Mesenchymal stem cell (in vitro differentiated cells and primary cell): ENCODE measurements at regions not wholly inside any gene's neighbourhood (a gene's known extent, or its start where the extent isn't known, plus 50 kb on each side); places are given as distances from the start of the nearest gene placed in this dataset.

Experiments
- DNase-seq: peaks from one replicate; pipeline ENCODE4 v3.0.0-alpha.2; 2013
- H2AFZ ChIP-seq: one replicate; pipeline ENCODE4 v1.6.1; 2013; ENCODE audit warnings: low read depth, mild to moderate bottlenecking, control low read depth, inconsistent platforms, low read length, moderate library complexity
- H2AK5ac ChIP-seq: 2 replicates; pipeline ENCODE4 v1.6.1; 2013; ENCODE audit warnings: low read length, moderate library complexity, mild to moderate bottlenecking, inconsistent platforms; ENCODE audit not compliant: severe bottlenecking
- H2BK120ac ChIP-seq: one replicate; pipeline ENCODE4 v1.6.1; 2013; ENCODE audit warnings: low read depth, mild to moderate bottlenecking, inconsistent platforms, low read length, moderate library complexity
- H2BK12ac ChIP-seq, 2 experiments: one replicate each; pipeline ENCODE4 v1.6.1; 2013; ENCODE audit warnings: inconsistent platforms in 2 of 2, low read length in 2 of 2, mild to moderate bottlenecking in 2 of 2, moderate library complexity in 2 of 2, control low read depth in 1 of 2
- H2BK15ac ChIP-seq: one replicate; pipeline ENCODE4 v1.6.1; 2013; ENCODE audit warnings: mild to moderate bottlenecking, low read depth, inconsistent platforms; ENCODE audit not compliant: poor library complexity, severe bottlenecking
- H2BK5ac ChIP-seq: 2 replicates; pipeline ENCODE4 v1.6.1; 2013; ENCODE audit warnings: low read depth, mild to moderate bottlenecking, low read length, control low read depth, inconsistent platforms; ENCODE audit not compliant: poor library complexity, severe bottlenecking
- H3K14ac ChIP-seq, 2 experiments: one replicate each; pipeline ENCODE4 v1.6.1; 2013; ENCODE audit warnings: inconsistent platforms in 2 of 2, low read length in 2 of 2, control low read depth in 1 of 2, mild to moderate bottlenecking in 1 of 2, moderate library complexity in 1 of 2
- H3K18ac ChIP-seq, 2 experiments: one replicate each; pipeline ENCODE4 v1.6.1; 2013; ENCODE audit warnings: inconsistent platforms in 2 of 2, low read length in 2 of 2, control low read depth in 1 of 2, low read depth in 1 of 2, mild to moderate bottlenecking in 1 of 2
- H3K23ac ChIP-seq, 2 experiments: one replicate each; pipeline ENCODE4 v1.6.1; 2013; ENCODE audit warnings: inconsistent platforms in 2 of 2, low read length in 2 of 2, mild to moderate bottlenecking in 2 of 2, moderate library complexity in 2 of 2, control low read depth in 1 of 2
- H3K27ac ChIP-seq: 2 replicates; pipeline ENCODE4 v1.5.1; 2013; ENCODE audit warnings: mild to moderate bottlenecking, moderate library complexity, low read length, control low read depth, inconsistent platforms; ENCODE audit not compliant: poor library complexity, severe bottlenecking
- H3K27me3 ChIP-seq, 2 experiments: 2 replicates each; pipeline versions ENCODE4 v1.6.1 to v1.7.0; 2013; ENCODE audit warnings: low read length in 2 of 2, mild to moderate bottlenecking in 2 of 2, moderate library complexity in 2 of 2, control low read depth in 1 of 2, inconsistent platforms in 1 of 2; ENCODE audit not compliant: control insufficient read depth in 1 of 2, insufficient read depth in 1 of 2
- H3K36me3 ChIP-seq, 2 experiments: 2 replicates each; pipeline versions ENCODE4 v1.6.1 to v1.7.0; 2013; ENCODE audit warnings: low read length in 2 of 2, control low read depth in 1 of 2, inconsistent platforms in 1 of 2, low read depth in 1 of 2, mild to moderate bottlenecking in 1 of 2; ENCODE audit not compliant: insufficient read depth in 2 of 2, control insufficient read depth in 1 of 2
- H3K4ac ChIP-seq, 2 experiments: one replicate each; pipeline ENCODE4 v1.6.1; 2013; ENCODE audit warnings: inconsistent platforms in 2 of 2, low read length in 2 of 2, mild to moderate bottlenecking in 2 of 2, moderate library complexity in 2 of 2, control low read depth in 1 of 2, low read depth in 1 of 2
- H3K4me1 ChIP-seq: 2 replicates; pipeline ENCODE4 v1.6.1; 2013; ENCODE audit warnings: low read depth, low read length, control low read depth; ENCODE audit not compliant: control insufficient read depth, insufficient read depth
- H3K4me2 ChIP-seq: 2 replicates; pipeline ENCODE4 v1.6.1; 2013; ENCODE audit warnings: low read length, mild to moderate bottlenecking, inconsistent platforms; ENCODE audit not compliant: poor library complexity, severe bottlenecking
- H3K4me3 ChIP-seq, 2 experiments: 2 replicates each; pipeline versions ENCODE4 v1.5.1 to v1.7.0; 2013; ENCODE audit warnings: low read length in 2 of 2, mild to moderate bottlenecking in 2 of 2, control low read depth in 1 of 2, low read depth in 1 of 2; ENCODE audit not compliant: insufficient read depth in 1 of 2
- H3K79me1 ChIP-seq: replicated peaks from 2 replicates; pipeline ENCODE4 v1.6.1; 2013; ENCODE audit warnings: mild to moderate bottlenecking, control low read depth, low read length, inconsistent platforms; ENCODE audit not compliant: poor library complexity, severe bottlenecking
- H3K9ac ChIP-seq: 2 replicates; pipeline ENCODE4 v1.7.0; 2013; ENCODE audit warnings: mild to moderate bottlenecking, low read length, moderate library complexity
- H3K9me3 ChIP-seq: 2 replicates; pipeline ENCODE4 v1.7.0; 2013; ENCODE audit warnings: mild to moderate bottlenecking, low read length; ENCODE audit not compliant: control insufficient read depth
- H4K8ac ChIP-seq: one replicate; pipeline ENCODE4 v1.6.1; 2013; ENCODE audit warnings: inconsistent platforms, mild to moderate bottlenecking, low read length, moderate library complexity
- H4K91ac ChIP-seq: one replicate; pipeline ENCODE4 v1.6.1; 2013; ENCODE audit warnings: mild to moderate bottlenecking, low read length, inconsistent platforms
- WGBS: methylation state at CpG from one replicate; pipeline ENCODE4 v1.1.7; 2013; ENCODE audit warnings: mixed read lengths; 5-methylcytosine and 5-hydroxymethylcytosine counted together

DNA sequence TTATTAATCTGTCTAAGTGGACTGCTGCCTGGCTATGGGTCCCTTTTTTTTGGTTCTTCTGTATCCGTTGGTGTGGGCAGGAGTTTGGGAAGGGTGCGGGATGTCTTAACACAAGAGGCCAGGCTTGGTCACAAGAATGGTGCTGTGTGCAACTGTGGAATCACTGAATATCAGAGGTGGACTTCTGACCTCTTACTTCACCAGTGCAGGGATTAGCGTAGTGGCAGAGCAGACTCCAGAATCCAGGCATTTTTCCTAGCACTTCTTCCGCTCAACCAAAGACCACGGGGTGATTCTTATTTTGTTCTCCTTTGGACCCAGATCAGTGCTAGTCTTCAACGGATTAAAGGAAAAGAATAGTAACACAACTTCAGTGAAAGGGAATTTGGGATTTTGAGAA lies 254.3 kb upstream of the TNP1 start:
- H3K4ac ChIP-seq, result no peak overlapping the region
- H2BK12ac ChIP-seq, result no peak overlapping the region
- H3K23ac ChIP-seq, result no peak overlapping the region
- no peak overlapping the region for H3K14ac ChIP-seq
- no peak overlapping the region for H2AK5ac ChIP-seq
- WGBS, result 97% methylated on average over 6 of the region's 6 CpGs
- no peak overlapping the region for H2BK120ac ChIP-seq
- no peak overlapping the region for H4K91ac ChIP-seq
- H2BK15ac ChIP-seq, result no peak overlapping the region
- no peak overlapping the region for H2BK5ac ChIP-seq
- H3K27me3 ChIP-seq, result peaks cover 0 to 2% of the 10 kb centered on the region in 2 experiments
- DNase-seq, result no peak
- H3K4me3 ChIP-seq, result no peak overlapping the region
- H3K9me3 ChIP-seq, result no peaks in the 10 kb centered on the region
- H4K8ac ChIP-seq, result no peak overlapping the region
- H3K79me1 ChIP-seq, result no peaks in the 10 kb centered on the region
- H3K4me2 ChIP-seq, result no peak overlapping the region
- no peaks in the 10 kb centered on the region for H3K36me3 ChIP-seq
- H3K4me1 ChIP-seq, result peaks cover 2% of the 10 kb centered on the region
- H3K9ac ChIP-seq, result no peak overlapping the region
- no peak overlapping the region for H2AFZ ChIP-seq
- no peak overlapping the region for H3K27ac ChIP-seq
- no peak overlapping the region for H3K18ac ChIP-seq

GRCh38 chr2:217113491-217113890 lies 253.6 kb upstream of the TNP1 start:
- no peak overlapping the region for H3K14ac ChIP-seq
- no peak overlapping the region for H3K27ac ChIP-seq
- H3K79me1 ChIP-seq, result no peaks in the 10 kb centered on the region
- no peak overlapping the region for H3K23ac ChIP-seq
- no peak overlapping the region for H3K18ac ChIP-seq
- no peak overlapping the region for H2BK120ac ChIP-seq
- H3K4me1 ChIP-seq, result peaks cover 2% of the 10 kb centered on the region
- no peak overlapping the region for H2AFZ ChIP-seq
- no peak overlapping the region for H4K8ac ChIP-seq
- H2BK5ac ChIP-seq, result no peak overlapping the region
- H3K9me3 ChIP-seq, result no peaks in the 10 kb centered on the region
- peaks cover 0 to 2% of the 10 kb centered on the region in 2 experiments for H3K27me3 ChIP-seq
- no peak overlapping the region for H2BK15ac ChIP-seq
- H2AK5ac ChIP-seq, result no peak overlapping the region
- DNase-seq, result no peak
- H2BK12ac ChIP-seq, result no peak overlapping the region
- no peak overlapping the region for H3K9ac ChIP-seq
- 97% methylated on average over 4 of the region's 4 CpGs for WGBS
- H3K4me2 ChIP-seq, result no peak overlapping the region
- H4K91ac ChIP-seq, result no peak overlapping the region
- no peak overlapping the region for H3K4ac ChIP-seq
- H3K36me3 ChIP-seq, result no peaks in the 10 kb centered on the region
- no peak overlapping the region for H3K4me3 ChIP-seq

DNA sequence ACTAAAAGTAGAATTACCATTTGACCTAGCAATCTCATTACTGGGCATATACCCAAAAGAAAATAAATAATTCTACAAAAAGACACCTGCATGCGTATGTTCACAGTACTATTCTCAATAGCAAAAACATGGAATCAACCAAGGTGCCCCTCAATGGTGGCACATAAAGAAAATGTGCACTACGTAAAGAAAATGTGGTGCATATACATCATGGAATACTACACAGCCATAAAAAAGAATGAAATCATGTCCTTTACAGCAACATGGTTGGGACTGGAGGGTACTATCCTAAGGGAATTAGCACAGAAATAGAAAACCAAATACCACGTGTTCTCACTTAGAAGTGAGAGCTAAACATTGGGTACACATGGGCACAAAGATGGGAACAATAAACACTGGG lies 250.7 kb upstream of the TNP1 start:
- Histone ChIP-seq H2BK15ac (no peak overlapping the region), H2AFZ (no peak overlapping the region), H4K91ac (no peak overlapping the region), H3K4ac (no peak overlapping the region), H3K9me3 (no peaks in the 10 kb centered on the region), H3K27ac (no peak overlapping the region), H3K4me3 (no peak overlapping the region), H3K79me1 (no peaks in the 10 kb centered on the region), H3K27me3 (no peaks in the 10 kb centered on the region), H3K9ac (no peak overlapping the region), H3K23ac (no peak overlapping the region), H3K4me1 (no peaks in the 10 kb centered on the region), H2AK5ac (no peak overlapping the region), H3K36me3 (no peaks in the 10 kb centered on the region), H2BK12ac (no peak overlapping the region), H2BK5ac (no peak overlapping the region), H3K14ac (no peak overlapping the region), H2BK120ac (no peak overlapping the region), H4K8ac (no peak overlapping the region), H3K4me2 (no peak overlapping the region), H3K18ac (no peak overlapping the region)
- 100% methylated on average over 2 of the region's 3 CpGs for WGBS
- DNase-seq, result no peak

GRCh38 chr2:217108575-217109027 lies 248.7 kb upstream of the TNP1 start:
- H3K4ac ChIP-seq, result no peak overlapping the region
- no peak overlapping the region for H2BK120ac ChIP-seq
- H3K4me3 ChIP-seq, result no peak overlapping the region
- H2BK5ac ChIP-seq, result no peak overlapping the region
- no peaks in the 10 kb centered on the region for H3K36me3 ChIP-seq
- H3K4me2 ChIP-seq, result no peak overlapping the region
- H3K79me1 ChIP-seq, result no peaks in the 10 kb centered on the region
- WGBS, result 66% methylated on average over 4 of the region's 4 CpGs
- H3K18ac ChIP-seq, result peak overlapping the region in 1 of 2 experiments; percentile 31
- H3K4me1 ChIP-seq, result no peaks in the 10 kb centered on the region
- H3K14ac ChIP-seq, result peak overlapping the region in 1 of 2 experiments; percentile 4
- peak overlapping the region; percentile 12 to 40 for H2BK12ac ChIP-seq
- H3K9ac ChIP-seq, result no peak overlapping the region
- H4K8ac ChIP-seq, result peak overlapping the region; percentile 5
- no peak overlapping the region for H2BK15ac ChIP-seq
- no peak overlapping the region for H3K27ac ChIP-seq
- H3K27me3 ChIP-seq, result no peaks in the 10 kb centered on the region
- no peak overlapping the region for H2AK5ac ChIP-seq
- no peak overlapping the region for H3K23ac ChIP-seq
- H2AFZ ChIP-seq, result no peak overlapping the region
- no peak overlapping the region for H4K91ac ChIP-seq
- no peak for DNase-seq
- H3K9me3 ChIP-seq, result no peaks in the 10 kb centered on the region
